ENCODE measurements at regions not wholly inside any gene's neighbourhood (a gene's known extent, or its start where the extent isn't known, plus 50 kb on each side); places are given as distances from the start of the nearest gene placed in this dataset.
"Not testable (repeated sequence)": the region's sequence is repeated elsewhere in the genome, so short reads cannot be mapped to it uniquely, and the experiment has no call there.

DNA sequence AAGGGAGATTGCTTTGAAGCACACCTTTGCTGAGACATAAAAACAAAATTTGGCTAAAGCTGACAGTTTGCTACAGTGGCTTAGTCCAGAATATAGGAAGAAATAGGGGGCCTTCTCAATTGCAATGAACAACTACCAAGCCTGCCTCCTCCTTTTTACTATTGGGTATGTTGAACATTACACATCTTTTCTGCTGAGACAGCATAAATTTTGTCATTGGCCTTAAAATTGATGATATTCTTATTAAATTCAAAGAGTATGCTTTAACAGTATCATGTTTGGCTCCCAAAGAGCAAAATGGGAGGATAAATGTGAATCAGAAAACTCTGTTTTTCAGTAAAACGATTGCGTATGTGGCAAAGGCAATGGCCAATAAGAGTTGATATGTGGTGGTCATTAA, 721.9 kb upstream of the IGFBP7 start:
- DNase-seq = no peak

DNA sequence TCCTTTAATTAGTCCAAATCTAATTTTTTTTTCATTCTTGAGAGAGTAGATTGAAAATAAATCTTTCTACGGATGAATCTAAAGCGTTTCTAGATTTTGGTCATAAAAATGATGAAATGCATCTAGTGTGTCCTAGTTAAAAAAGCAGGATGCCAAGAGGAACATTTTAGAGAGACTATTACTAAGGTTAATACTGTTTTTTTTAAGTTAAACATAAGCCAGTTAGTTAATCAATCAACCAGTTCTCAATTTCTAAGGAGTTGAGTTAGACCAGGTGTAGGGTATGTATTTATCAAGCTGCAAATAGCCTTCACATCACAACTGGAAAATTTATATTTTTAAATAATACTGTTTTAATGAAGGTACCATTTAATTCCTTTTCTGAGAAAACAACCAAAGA, 679.5 kb upstream of the IGFBP7 start:
- no peak for DNase-seq

DNA sequence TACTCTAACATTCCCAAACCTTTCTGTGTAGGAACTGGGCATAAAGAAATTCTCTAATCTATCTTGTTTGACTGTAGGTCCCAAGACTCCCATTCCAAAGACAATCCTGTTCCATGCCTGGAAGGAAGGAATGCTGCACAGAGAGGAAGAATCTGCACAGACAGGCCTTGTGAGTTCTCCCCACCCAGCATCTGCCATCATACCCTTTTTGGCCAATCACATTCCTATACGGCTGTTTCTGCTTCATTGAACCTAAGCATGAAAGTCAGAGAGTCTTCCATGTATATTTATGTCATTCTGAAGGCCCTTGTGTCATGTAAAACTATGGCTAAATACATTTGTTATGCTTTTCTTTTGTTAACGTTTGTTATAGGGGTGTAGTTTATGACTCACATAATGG, 667.7 kb upstream of the IGFBP7 start:
- no peak for DNase-seq

DNA sequence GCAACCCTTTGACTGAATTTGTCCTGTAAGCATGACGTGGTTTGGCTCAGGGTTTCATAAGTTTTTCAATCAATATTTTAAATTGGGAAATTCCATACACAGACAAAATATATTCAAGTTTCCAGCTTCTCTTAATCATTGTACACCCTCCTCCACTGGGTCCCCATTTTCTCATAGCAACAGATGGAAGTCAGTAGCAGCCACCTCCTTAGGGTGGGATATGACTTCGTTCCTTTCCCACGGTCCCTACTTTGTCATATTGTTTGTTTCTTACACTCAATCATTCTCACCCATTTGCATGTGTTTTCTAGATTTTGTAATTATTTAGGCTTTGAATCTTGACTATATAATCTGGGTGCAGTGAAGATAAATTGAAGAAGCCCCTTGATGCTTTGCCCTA, 664.5 kb upstream of the IGFBP7 start:
- no peak for DNase-seq

DNA sequence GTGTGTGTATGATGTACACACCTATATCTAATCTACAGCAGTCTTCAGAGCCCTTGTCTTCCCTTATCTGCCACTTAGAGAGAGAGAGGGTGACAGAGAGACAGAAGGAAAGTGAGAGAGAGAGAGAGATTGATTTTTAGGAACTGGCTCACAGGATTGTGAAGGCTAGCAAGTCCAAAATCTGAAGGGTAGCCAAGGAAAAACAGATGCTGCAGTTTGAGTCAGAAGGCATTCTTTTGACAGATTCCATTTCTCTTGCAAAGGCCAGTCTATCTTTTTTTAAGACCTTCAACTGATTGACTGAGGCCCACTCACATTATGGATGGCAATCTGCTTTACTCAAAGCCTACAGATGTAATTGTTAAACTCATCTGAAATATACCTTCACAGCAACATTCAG, 664.0 kb upstream of the IGFBP7 start:
- DNase-seq = no peak

DNA sequence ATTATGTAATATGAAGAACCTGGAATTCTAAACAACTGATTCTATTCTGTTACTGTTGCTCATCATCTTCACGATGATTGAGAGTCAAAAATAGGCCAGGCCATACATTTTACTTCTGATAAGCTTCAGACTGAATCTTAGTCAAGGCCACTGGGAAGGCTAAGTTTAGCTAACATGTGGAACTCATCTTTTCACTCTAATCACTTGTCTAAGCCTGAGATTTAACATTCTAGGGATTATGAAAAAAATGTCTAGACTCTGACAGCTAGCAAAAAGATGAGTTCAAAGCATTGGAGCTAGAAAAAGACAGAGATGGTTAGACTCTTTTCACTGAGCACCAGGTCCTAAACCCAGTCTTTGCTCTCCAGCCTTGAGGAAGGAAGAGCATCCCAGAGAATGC, 656.2 kb upstream of the IGFBP7 start:
- no peak for DNase-seq

DNA sequence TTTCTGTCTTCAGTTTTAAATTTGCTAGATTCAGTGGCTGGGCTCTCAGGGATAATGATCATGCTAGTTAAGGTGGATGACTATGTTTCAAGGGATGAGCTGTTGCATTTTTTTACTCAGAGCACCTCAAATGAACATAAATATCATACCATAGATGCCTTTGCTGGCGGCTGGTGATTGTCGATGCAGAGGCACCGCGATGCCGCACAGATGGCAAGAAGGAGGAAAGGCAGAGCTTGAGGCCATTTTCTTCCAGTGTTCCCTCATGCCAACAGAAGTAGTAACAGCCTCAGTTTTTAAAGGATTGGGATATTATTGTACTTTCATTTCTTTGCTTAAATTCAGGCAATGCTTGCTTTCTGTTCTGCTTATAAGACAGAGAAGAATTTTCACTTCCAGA, 654.7 kb upstream of the IGFBP7 start:
- DNase-seq = no peak

DNA sequence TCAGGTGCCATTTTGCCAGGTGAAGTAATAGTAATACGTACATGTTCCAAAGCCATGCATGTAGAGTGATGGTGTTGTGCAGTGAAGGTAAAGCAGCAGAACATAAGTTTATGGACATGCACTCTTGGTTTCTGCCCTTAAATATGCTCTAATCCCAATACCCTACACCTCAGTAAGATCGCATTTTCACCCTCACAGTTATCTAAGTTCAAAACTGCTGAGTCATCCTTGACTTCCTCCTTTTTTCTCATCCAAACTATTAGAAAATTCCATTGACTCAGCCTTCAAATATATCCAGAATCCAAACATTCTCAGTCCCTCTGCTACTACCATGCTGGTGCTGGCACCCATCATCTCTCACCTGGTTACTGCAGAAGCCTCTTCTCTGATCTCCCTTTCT, 652.9 kb upstream of the IGFBP7 start:
- no peak for DNase-seq

DNA sequence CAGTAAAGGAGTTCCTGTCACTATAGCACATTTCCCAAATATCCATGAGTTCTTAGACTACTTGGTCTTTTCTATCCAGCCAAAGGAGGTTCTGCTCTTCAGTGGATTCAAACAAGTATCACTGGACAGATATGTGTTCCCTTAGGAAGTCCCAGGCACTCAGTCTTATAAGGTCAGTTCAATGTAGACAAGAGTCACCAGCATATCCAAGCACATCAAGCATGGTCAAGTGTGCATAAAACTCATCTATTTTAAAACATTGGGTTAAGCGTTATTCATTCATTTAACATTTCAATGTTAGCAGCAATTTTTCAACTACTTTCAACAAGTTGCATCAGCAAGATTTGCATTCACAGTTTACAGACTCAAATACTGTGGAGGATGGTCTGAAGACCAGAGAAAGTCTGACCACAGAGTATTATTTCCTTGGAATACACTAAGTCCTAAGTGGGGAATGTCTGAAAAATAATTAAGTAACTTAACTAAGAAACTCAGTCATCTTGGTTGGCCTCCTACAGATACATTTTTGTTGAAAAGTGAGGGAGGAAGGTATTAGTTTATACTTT, 630.5 kb upstream of the IGFBP7 start:
- DNase-seq = no peak

DNA sequence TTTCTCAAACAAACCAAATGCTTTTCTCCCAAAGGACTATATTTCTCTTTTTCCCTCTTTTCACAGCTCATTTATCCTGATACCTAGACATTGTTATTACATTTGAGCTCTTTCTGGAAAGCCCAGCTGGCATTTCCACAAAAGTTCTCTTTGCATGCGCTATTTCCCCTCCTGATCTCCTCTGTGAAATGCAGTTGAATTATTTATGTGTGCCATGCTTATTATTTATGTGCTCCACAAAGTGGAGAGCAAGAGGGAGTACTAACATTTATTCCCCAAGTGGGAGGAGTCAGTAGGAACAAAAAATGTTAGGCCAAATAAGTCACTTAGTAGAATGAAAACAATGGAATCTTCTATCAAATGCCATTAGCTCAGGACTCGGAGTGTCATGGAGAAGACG, 626.6 kb upstream of the IGFBP7 start:
- DNase-seq = no peak

DNA sequence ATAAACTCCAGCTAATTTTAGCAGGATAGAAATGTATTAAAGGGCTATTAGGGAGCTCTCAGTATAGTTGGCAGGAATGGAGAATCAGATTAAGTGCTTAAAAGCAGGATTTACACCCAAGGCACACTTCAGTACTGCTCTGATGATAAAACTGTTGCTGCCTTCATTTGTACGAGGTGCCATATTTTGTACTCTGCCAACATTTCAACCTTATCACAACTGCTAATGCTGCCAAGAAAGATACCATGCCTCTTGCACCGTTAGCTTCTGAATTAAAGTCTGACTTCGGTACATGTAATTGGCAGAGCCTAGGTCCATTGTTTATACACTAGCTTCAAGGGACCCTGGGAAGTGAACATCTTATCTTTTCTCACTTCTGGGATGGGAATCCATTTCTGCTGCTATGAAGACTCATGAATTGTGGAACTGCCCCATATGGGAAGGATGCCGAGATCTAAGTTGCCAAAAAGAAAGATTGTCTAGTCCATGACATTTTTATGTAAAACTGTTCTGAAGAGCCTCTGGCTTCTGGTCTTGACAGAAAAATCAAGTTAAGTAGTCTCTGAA, 624.0 kb upstream of the IGFBP7 start:
- DNase-seq = no peak

DNA sequence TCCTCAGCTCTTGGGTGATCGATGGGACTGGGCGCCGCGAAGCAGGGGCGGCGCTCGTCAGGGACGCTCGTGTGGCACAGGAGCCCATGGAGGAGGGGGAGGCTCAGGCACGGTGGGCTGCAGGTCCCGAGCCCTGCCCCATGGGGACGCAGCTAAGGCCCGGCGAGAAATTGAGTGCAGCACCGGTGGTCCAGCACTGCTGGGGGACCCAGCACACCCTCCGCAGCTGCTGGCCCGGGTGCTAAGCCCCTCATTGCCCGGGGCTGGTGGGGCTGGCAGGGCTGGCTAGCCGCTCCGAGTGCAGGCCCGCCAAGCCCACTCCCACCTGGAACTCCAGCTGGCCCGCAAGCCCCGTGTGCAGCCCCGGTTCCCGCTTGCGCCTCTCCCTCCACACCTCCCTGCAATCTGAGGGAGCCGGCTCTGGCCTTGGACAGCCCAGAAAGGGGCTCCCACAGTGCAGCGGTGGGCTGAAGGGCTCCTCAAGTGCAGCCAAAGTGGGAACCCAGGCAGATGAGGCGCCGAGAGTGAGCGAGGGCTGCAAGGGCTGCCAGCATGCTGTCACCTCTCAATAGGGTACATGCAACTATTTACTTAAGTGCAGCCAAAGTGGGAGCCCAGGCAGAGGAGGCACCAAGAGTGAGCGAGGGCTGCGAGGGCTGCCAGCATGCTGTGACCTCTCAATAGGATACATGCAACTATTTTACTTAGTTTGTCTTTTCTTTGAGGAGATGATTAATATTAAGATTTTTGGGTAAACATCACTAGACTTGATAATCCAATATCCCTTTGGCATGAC, 619.8 kb upstream of the IGFBP7 start:
- DNase-seq = not testable (repeated sequence)

DNA sequence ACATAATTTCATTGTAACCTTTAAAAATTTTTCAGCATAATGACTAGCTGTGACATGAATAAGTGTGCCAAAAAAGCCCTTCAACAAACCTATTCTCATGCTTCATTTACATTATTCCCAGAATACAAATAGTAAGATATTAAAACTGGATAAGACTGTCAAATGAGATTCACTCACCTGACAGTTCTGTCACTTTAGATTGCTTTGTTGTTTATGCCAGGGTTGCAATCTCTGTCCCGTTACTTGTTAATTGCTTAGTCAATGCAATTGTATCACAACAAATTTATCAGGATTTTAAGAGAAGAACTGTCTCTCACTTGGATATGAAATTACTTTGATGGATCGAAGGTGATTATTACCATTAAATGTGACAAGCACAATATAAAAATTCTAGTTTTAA, 616.0 kb upstream of the IGFBP7 start:
- no peak for DNase-seq

DNA sequence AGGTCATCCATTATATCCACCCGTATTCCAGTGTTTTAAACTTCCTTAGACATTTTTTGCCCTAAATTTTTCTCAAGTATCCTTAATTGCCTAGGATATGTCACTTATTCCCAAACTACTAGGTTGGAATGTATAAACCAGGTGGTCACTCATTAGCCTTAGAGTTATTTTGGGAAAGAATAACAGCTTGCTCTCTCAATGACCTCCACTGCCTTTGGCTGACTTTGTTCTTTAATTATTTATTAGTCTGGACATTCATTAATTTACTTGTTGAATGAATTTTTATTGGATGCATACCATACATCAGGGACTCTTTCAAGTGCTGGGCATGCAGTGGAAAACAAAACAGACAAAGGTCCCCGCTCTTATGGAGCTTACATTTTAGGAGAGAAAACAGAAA, 609.3 kb upstream of the IGFBP7 start:
- no peak for DNase-seq

DNA sequence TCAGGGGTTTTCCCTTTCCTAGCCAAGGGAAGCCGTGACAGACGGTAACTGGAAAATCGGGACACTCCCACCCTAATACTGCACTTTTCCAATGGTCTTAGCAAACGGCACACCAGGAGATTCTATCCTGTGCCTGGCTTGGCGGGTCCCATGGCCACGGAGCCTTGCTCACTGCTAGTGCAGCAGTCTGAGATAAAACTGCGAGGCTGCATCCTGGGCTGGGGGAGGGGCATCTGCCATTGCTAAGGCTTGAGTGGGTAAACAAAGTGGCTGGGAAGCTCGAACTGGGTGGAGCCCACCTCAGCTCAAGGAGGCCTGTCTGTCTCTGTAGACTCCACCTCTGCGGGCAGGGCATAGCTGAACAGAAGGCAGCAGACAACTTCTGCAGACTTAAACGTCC, 604.1 kb upstream of the IGFBP7 start:
- not testable (repeated sequence) for DNase-seq

DNA sequence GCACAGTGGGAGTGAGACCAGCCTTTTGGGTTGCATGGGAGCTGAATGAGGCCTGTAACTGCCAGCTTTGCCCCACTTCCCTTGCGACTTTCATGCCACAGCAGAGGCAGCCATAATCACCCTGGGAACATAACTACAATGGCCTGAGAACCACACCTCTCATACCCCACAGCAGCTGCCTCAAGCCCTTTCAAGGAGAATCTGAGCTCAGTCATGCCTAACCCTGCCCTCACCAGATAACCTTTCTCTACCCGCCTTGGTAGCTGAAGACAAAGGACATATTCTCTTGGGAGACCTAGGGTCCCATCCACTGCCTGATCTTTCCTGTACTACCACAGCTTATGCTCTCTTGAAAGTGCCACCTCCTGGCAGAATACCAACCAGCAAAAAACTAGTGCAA, 599.9 kb upstream of the IGFBP7 start:
- no peak for DNase-seq

DNA sequence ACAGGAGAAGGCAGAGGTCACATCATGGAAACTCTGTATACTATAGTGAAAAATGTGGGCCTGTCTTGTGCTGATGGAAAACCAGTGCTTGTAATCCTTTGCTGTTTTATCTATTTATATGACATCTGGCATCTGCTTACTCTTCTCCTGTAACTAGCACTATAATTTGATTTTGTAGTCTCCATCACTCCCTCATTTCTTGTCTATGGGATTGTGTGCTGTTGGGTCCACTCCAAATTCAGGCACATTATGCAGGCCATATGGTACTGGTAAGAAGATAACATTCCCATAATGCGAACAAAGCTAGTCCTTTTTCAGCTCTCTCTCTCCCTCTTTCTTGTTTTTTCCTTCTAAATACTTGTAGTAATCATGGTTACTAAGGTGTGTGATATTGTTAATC, 581.2 kb upstream of the IGFBP7 start:
- DNase-seq = no peak

DNA sequence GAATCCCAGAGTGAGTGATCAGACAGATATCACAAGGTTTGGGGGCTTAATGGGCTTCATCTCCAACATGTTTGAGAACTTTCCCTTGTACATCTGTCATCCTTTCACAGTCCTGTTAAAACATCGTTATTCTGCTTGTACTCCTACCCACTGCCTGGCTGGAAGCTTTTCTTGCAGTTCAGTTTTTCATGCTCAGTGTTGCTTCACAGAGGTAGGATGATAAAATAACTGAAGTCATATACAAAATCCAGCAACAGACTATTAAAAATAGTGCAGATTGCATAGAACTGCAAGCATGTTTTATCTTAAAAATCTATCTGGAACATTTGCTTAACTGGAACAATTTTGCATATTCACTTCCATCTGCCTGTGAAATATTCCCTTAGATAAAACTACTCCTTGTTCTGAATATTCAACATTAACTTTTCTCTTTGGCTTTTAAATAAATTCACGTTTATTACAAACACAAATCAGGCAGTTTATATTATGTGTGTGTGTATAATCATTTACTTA, 579.6 kb upstream of the IGFBP7 start:
- DNase-seq = no peak

DNA sequence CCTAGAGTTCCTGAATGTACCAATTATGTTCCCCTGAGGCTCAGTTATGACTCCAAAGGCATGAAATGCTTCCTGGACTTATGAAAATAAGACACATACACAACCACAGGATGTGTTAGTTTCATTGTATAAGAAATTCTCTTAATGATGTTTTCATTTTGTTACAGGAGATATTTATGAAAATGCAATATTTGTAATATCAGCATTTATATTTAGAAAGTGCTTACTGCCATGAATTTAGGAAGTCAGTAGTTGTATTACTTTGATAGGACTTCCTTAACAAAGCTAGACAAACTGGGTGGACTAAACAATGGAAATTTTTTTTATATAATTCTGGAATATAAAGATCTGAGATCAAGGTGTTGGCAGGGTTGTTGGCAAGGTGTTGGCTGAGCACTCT, 572.1 kb upstream of the IGFBP7 start:
- DNase-seq = no peak

DNA sequence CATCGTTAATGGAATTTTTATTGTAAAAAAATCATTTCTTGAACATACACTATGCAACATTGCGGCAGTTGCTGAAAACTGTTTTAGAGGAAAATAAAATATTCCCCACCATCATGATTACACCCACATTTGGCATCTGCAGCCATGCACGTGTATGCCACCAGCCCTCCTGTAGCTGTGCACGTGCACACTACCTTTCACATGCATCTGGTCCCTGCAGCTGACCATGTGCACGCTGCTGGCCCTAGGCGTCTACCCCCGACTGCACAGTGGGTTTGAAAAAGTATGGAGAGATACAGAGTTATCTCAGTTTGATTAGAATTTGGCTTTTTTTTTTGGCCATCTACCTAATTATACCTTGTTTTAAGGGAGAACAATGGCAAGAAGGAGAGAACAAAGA, 569.8 kb upstream of the IGFBP7 start:
- DNase-seq = no peak

DNA sequence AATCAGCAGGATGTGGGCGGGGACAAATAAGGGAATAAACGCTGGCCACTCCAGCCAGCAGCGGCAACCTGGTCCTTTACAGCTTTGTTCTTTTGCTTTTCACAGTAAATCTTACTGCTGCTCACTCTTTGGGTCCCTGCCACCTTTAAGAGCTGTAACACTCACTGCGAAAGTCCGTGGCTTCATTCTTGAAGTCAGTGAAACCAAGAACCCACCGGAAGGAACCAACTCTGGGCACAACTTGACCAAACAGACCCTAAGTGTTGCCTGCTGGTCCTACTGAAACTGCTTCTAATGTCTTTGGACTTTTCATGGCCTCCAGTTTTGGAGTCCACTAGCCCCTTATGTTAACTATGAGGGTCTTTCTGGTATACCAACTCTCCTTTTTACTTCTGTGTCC, 566.2 kb upstream of the IGFBP7 start:
- no peak for DNase-seq

DNA sequence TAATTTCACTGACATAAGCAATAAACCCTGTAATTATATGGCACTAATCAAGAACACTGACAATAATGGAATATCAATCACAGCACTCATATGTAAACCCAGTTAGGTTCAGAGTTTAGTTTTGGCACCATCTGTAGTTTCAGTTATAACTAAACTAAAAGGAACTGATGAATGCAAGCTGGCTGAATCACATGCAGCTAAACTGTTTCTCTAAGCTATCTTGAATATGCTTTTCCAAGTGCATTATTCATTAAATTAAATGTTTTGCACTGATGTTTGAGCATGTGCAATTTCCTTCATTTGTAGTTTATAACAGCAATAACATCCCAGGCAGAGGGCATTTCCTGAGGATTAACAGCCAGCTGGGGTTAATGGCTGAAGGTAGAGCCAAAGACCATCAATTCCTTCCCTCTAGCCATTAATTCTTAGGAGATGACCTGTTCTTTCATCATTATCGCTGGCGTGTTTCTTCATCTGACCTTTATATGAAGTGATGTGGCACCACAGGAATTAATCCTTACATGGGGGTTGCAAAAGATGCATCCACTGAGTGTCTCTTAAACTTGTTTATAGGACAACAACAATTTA, 562.8 kb upstream of the IGFBP7 start:
- DNase-seq = no peak

DNA sequence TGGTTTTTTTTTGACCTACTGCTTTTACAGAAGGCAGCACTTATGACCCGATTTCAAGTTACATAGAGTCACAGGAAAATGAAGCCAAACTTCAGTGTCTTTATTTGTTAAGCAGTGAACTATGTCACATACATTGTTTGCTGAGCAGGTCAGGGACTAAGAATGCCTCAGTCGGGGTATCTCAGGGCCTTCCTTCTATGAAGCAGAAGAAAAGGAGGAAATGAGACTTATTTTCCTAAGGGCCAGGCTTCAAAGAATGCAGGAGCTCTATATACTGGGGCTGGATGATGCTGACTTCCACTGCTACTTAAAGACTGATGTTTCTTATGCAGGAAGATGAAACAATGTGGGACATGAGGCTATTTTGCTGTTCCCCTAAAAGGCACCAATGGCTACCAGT, 558.4 kb upstream of the IGFBP7 start:
- no peak for DNase-seq

DNA sequence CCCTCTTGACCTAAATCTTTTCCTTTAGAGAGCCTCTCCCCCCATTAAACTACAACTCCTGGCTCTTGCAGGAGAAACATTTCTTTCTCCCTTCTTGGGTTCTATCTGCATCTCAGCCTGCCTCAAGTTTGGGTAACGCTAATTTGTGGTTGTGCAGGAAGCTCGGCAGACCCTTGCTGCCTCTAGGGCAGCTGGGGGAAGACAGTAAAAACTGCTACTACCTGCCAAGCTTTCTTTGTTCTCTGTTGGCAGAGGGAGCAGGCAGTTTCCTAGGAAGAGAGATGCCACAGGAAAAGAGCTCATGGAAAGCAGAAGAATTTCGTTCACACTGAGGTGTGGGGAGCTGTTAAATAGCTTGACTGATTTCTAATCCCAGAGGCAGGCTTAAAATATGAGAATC, 555.6 kb upstream of the IGFBP7 start:
- no peak for DNase-seq

Data from dermis blood vessel endothelial cell (primary cell).